RWPE2 (cell line): ENCODE measurements at regions not wholly inside any gene's neighbourhood (a gene's known extent, or its start where the extent isn't known, plus 50 kb on each side); places are given as distances from the start of the nearest gene placed in this dataset.

Experiments
- ATAC-seq: fragments of 200-7000 bp; cut with Tn5 transposase; 3 replicates; pipeline ENCODE4 v1.9.1; 2021; ENCODE audit warnings: low read depth
- DNase-seq: peaks from one replicate; pipeline ENCODE4 v3.0.0-alpha.2; 2020; ENCODE audit warnings: low spot score
- H3K27ac ChIP-seq: fragments of 450-650 bp; 2 replicates; pipeline ENCODE4 v1.5.1; 2017; ENCODE audit warnings: mild to moderate bottlenecking; ENCODE audit not compliant: poor library complexity, severe bottlenecking
- H3K27me3 ChIP-seq: fragments of 250-450 bp; sonication (Bioruptor Pico); 2 replicates; pipeline ENCODE4 v1.5.1; 2021; ENCODE audit warnings: mild to moderate bottlenecking, moderate library complexity; ENCODE audit not compliant: insufficient read depth, poor library complexity, severe bottlenecking
- H3K36me3 ChIP-seq: fragments of 250-450 bp; sonication (Bioruptor Pico); 2 replicates; pipeline ENCODE4 v1.5.1; 2020; ENCODE audit warnings: low read depth, mild to moderate bottlenecking, moderate library complexity
- H3K4me1 ChIP-seq: fragments of 250-450 bp; sonication (Bioruptor Pico); 2 replicates; pipeline ENCODE4 v1.5.1; 2021; ENCODE audit warnings: mild to moderate bottlenecking, moderate library complexity; ENCODE audit not compliant: insufficient read depth, poor library complexity, severe bottlenecking
- H3K4me3 ChIP-seq: fragments of 250-450 bp; sonication (Bioruptor Pico); 2 replicates; pipeline ENCODE4 v1.5.1; 2021; ENCODE audit warnings: mild to moderate bottlenecking, moderate library complexity; ENCODE audit not compliant: severe bottlenecking
- H3K9me3 ChIP-seq: fragments of 250-450 bp; sonication (Bioruptor Pico); 2 replicates; pipeline ENCODE4 v1.5.1; 2021; ENCODE audit warnings: mild to moderate bottlenecking, moderate library complexity; ENCODE audit not compliant: severe bottlenecking
- CTCF ChIP-seq: fragments of 450-650 bp; IDR thresholded peaks from one replicate; pipeline ENCODE4 v1.5.1; 2017; ENCODE audit warnings: mild to moderate bottlenecking, moderate library complexity; ENCODE audit not compliant: poor library complexity, severe bottlenecking

- TF ChIP-seq CTCF, result no peak
- H3K27me3 ChIP-seq, result no peaks in the 10 kb centered on the region
- no peak overlapping the region for H3K27ac ChIP-seq
- no peaks in the 10 kb centered on the region for H3K4me1 ChIP-seq
- H3K9me3 ChIP-seq, result no peaks in the 10 kb centered on the region
- ATAC-seq, result no peak
- H3K4me3 ChIP-seq, result no peak overlapping the region
- H3K36me3 ChIP-seq, result no peaks in the 10 kb centered on the region
- DNase-seq, result no peak
These were observed 1054.0 kb downstream of the TUSC7 start for GRCh38 chr3:117763561-117763960.

GRCh38 chr3:117768581-117768980, 1059.0 kb downstream of the TUSC7 start:
- Histone ChIP-seq H3K4me3 (no peak overlapping the region), H3K27ac (no peak overlapping the region), H3K27me3 (no peaks in the 10 kb centered on the region), H3K36me3 (no peaks in the 10 kb centered on the region), H3K4me1 (no peaks in the 10 kb centered on the region), H3K9me3 (no peaks in the 10 kb centered on the region)
- ATAC-seq, result no peak
- TF ChIP-seq CTCF, result no peak
- no peak for DNase-seq

- Histone ChIP-seq H3K36me3 (no peaks in the 10 kb centered on the region), H3K27ac (no peak overlapping the region)
- no peak for ATAC-seq
These were observed 1064.6 kb downstream of the TUSC7 start for GRCh38 chr3:117774130-117774529.

GRCh38 chr3:117786349-117786748, 1076.8 kb downstream of the TUSC7 start:
- DNase-seq (no peak), ATAC-seq (no peak)
- H3K36me3 ChIP-seq, result no peaks in the 10 kb centered on the region
- H3K9me3 ChIP-seq, result no peaks in the 10 kb centered on the region
- H3K27ac ChIP-seq, result no peak overlapping the region
- no peaks in the 10 kb centered on the region for H3K4me1 ChIP-seq
- H3K4me3 ChIP-seq, result no peak overlapping the region
- no peaks in the 10 kb centered on the region for H3K27me3 ChIP-seq
- TF ChIP-seq CTCF, result no peak

More at GRCh38 chr3:117774130-117774529, 1064.6 kb downstream of the TUSC7 start:
- Histone ChIP-seq H3K27me3 (no peaks in the 10 kb centered on the region), H3K9me3 (no peaks in the 10 kb centered on the region), H3K4me1 (no peaks in the 10 kb centered on the region), H3K4me3 (no peak overlapping the region)
- no peak for DNase-seq
- no peak for TF ChIP-seq CTCF

GRCh38 chr3:117788061-117788460, 1078.5 kb downstream of the TUSC7 start:
- DNase-seq (no peak), ATAC-seq (no peak)
- H3K9me3 ChIP-seq, result no peaks in the 10 kb centered on the region
- no peak for TF ChIP-seq CTCF
- no peaks in the 10 kb centered on the region for H3K36me3 ChIP-seq
- no peak overlapping the region for H3K27ac ChIP-seq
- no peaks in the 10 kb centered on the region for H3K27me3 ChIP-seq
- H3K4me1 ChIP-seq, result no peaks in the 10 kb centered on the region
- no peak overlapping the region for H3K4me3 ChIP-seq
